Breast epithelium (tissue), 3 donors: ENCODE measurements at regions not wholly inside any gene's neighbourhood (a gene's known extent, or its start where the extent isn't known, plus 50 kb on each side); places are given as distances from the start of the nearest gene placed in this dataset.

Experiments used
- POLR2A ChIP-seq: fragments of 450-650 bp; IDR thresholded peaks from one replicate; pipeline ENCODE4 v1.6.1; 2016; ENCODE audit warnings: antibody characterized with exemption, mild to moderate bottlenecking, moderate library complexity
- POLR2AphosphoS5 ChIP-seq, 3 donors: sonication (generic); formaldehyde crosslinking; IDR thresholded peaks; one replicate each; pipeline ENCODE4 v1.6.1; 2017; ENCODE audit warnings: antibody characterized with exemption in 3 of 3
- TF ChIP-seq, protein P1 (sequence below), 3 donors: fragments of 450-650 bp; IDR thresholded peaks; one replicate each; pipeline ENCODE4 v1.5.1; 2016 to 2017; ENCODE audit warnings: antibody characterized with exemption in 3 of 3, mild to moderate bottlenecking in 3 of 3, moderate library complexity in 3 of 3

DNA sequence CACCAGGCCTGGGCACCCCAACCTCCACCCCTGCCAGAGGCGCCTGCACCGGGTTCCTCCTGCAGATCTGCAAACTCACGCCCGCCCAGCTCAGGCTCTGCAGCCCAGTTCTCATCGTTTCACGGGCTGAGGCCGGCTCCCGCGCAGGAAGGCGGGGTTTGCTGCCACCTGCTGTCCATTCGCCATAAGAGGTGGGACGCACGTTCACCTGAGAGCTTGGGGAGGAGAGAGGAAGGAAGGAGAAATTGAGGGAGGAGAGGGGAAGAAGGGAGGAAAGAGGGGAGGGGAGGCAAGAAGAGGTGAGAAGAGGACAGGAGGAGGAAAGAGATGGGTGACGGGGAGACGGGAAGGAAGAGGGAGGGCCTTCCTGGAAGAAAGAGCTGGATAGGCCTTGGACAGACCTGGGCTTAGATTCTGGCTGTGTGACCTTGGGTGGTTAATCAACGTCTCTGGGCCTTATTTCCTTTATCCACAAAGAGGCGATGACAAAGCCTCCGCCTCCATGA, 114.5 kb downstream of the ADRA2C start:
- TF ChIP-seq, protein P1, sequence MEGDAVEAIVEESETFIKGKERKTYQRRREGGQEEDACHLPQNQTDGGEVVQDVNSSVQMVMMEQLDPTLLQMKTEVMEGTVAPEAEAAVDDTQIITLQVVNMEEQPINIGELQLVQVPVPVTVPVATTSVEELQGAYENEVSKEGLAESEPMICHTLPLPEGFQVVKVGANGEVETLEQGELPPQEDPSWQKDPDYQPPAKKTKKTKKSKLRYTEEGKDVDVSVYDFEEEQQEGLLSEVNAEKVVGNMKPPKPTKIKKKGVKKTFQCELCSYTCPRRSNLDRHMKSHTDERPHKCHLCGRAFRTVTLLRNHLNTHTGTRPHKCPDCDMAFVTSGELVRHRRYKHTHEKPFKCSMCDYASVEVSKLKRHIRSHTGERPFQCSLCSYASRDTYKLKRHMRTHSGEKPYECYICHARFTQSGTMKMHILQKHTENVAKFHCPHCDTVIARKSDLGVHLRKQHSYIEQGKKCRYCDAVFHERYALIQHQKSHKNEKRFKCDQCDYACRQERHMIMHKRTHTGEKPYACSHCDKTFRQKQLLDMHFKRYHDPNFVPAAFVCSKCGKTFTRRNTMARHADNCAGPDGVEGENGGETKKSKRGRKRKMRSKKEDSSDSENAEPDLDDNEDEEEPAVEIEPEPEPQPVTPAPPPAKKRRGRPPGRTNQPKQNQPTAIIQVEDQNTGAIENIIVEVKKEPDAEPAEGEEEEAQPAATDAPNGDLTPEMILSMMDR (IDR thresholded peaks at IDR 0.05) = peak; percentile 15 to 83 (median 57)
- TF ChIP-seq POLR2A = no peak
- no peak for TF ChIP-seq POLR2AphosphoS5 (IDR thresholded peaks at IDR 0.05)
